ENCODE measurements at regions not wholly inside any gene's neighbourhood (a gene's known extent, or its start where the extent isn't known, plus 50 kb on each side); places are given as distances from the start of the nearest gene placed in this dataset.

GRCh38 chr6:120320481-120321162 is 971.1 kb upstream of the MAN1A1 start:
- no peak for TF ChIP-seq CTCF (IDR thresholded peaks at IDR 0.05; ENCODE audit: insufficient read depth, low read depth, low read length, missing control alignments)
- no peak overlapping the region for H3K4me3 ChIP-seq (ENCODE audit: low read depth, low read length)

GRCh38 chr6:120304223-120304622 is 954.7 kb upstream of the MAN1A1 start:
- no peak overlapping the region for H3K4me3 ChIP-seq (ENCODE audit: low read depth, low read length)
- no peak for TF ChIP-seq CTCF (IDR thresholded peaks at IDR 0.05; ENCODE audit: insufficient read depth, low read depth, low read length, missing control alignments)
- no peak for DNase-seq (ENCODE audit: low read depth)

More at GRCh38 chr6:120320481-120321162, 971.1 kb upstream of the MAN1A1 start:
- no peak for DNase-seq (ENCODE audit: low read depth)

- no peak overlapping the region for H3K4me3 ChIP-seq (ENCODE audit: low read depth, low read length)
- no peak for TF ChIP-seq CTCF (IDR thresholded peaks at IDR 0.05; ENCODE audit: insufficient read depth, low read depth, low read length, missing control alignments)
- DNase-seq (ENCODE audit: low read depth) = no peak
These were observed 954.0 kb upstream of the MAN1A1 start for GRCh38 chr6:120303527-120303926.

- H3K4me3 ChIP-seq (ENCODE audit: low read depth, low read length) = no peak overlapping the region
- TF ChIP-seq CTCF (IDR thresholded peaks at IDR 0.05; ENCODE audit: insufficient read depth, low read depth, low read length, missing control alignments) = no peak
- DNase-seq (ENCODE audit: low read depth) = no peak
These were observed 952.5 kb upstream of the MAN1A1 start for GRCh38 chr6:120302041-120302440.

GRCh38 chr6:120290964-120291363 is 941.4 kb upstream of the MAN1A1 start:
- DNase-seq (ENCODE audit: low read depth) = no peak
- no peak overlapping the region for H3K4me3 ChIP-seq (ENCODE audit: low read depth, low read length)
- TF ChIP-seq CTCF (IDR thresholded peaks at IDR 0.05; ENCODE audit: insufficient read depth, low read depth, low read length, missing control alignments) = no peak

- no peak for DNase-seq (ENCODE audit: low read depth)
- TF ChIP-seq CTCF (IDR thresholded peaks at IDR 0.05; ENCODE audit: insufficient read depth, low read depth, low read length, missing control alignments) = no peak
- no peak overlapping the region for H3K4me3 ChIP-seq (ENCODE audit: low read depth, low read length)
These were observed 932.4 kb upstream of the MAN1A1 start for GRCh38 chr6:120282005-120282404.

All from GM12865 (cell line).